Activated effector memory CD4-positive, alpha-beta T cell treated with Interleukin-2 at 50 U/mL for 16 hours (primary cell): ENCODE measurements at regions not wholly inside any gene's neighbourhood (a gene's known extent, or its start where the extent isn't known, plus 50 kb on each side); places are given as distances from the start of the nearest gene placed in this dataset.
A peak's percentile ranks its signal among the peaks of the same experiment; 100 is the strongest.

ENCODE experiments used
- DNase-seq: peaks from one replicate; pipeline ENCODE4 v3.0.0-alpha.2; 2020

DNA sequence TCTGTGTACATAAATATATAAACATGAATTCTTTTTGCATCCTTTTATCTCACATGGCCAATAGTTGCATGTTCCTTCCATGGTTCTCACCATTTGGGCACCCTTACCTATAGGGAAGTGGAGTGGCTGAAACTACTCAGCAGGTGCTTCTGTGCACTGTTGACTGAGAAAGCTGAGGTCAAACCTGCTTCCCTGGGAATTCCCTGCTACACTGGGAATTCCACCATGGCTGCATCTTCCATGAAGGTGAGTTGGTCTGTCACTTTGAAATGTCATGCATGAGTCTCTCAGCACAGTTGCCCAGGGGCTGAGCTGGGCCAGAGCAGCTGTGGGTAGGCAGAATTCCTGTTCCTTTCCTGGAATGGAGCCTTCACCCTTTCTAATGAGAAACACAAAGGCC is 193.8 kb upstream of the PRSS16 start:
- DNase-seq = no peak

DNA sequence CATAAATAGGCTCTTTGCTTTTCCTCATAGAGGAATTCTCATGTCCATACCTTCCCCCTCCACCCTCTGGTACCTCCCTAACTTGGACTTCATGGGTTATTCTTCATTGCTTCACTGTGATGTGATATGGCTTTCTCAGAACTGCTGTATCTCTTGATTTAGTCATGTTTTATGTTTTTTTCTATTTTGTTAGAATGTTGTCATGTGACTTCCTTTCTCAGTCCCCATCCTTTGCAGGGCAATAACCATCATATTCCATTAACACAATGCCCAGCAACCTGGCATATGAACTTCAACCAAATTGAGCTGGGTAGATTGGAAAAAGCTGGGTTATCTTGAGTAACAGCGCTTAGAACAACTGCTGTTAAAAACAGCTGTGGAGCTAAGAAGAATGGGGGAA is 190.9 kb upstream of the PRSS16 start:
- no peak for DNase-seq

DNA sequence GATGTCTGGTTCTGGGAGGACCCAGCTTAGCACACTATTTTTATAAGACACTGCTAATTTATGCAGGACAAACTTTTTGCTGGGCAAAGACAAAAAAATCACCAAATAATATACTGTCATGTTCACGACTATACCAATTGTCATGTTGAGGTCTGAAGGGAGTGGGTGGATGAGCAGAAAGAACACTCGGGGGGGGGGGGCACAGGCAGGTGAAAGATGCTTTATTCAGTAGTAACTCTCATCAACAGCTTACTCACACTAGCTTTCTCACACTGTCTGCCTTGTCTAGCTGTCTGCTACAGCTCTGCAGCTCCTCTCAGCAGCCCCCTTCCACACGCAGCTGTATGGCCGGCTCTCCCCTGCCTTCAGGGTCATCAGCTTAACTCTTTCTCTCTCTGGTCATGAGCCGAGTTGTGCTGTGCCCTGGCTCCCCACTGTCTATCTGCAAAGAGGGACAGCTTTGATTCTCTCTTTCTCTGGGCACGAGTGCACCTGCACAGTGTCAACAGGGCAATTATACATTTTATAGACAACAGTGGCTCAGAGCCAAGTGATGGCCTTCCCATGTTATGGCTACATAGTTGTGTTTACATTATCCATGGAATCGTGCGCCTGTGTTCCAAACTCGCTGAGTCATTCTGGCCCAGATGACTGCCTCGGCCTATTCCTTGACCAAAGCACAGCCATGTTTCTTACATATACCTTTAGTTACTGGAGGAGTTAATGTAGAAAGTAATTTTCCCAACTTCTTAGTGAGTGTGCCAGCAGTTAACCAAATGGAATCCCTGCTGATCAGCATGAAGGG is 187.7 kb upstream of the PRSS16 start:
- no peak for DNase-seq

DNA sequence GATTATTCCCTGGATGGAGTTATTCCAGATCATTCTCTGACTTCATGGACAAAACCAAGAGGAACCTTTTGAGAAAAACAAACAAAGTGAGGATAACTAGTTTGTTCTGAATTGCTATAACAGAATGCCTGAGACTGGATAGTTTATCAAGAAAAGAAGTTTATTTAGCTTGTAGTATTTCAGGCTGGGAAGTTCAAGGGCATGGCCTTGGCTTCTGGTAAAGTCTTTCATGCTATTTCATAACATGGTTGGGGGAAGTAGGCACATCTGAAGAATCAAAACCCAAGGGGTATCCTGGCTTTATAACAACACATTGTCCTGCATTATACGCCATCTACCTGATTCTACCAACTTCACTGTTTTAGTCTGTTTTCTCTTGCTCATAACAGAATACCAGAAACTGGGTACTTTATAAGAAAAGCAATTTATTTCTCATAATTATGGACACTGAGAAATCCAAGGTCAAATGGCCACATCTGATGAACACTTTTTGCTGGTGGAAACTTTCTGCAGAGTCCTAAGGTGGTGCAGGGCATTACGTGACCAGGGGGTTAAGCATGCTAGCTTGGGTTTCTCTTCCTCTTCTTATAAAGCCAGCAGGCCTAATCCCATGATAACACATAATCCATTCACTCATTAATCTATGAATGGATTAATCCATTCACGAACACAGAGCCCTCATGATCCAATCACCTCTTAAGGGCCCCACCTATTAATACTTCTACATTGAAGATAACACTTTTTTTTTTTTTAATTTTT is 186.1 kb upstream of the PRSS16 start:
- no peak for DNase-seq

DNA sequence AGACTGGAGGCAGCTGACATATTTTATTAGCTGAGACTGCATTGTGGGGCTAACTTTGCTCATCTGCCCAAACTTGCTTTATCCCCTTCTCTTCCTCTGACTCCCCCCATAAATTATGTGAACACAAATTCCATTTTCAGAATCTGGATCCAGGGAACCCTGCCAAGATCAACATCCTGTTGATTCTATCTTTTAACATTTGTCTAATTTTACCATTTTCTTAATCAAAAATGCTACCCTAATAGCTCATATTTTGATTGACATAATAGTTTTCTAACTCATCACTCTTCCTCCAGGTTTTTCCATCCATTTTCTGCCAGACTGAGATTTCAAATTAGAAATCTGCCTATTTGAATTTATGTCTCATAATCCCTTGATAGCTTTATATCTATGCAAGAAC is 184.7 kb upstream of the PRSS16 start:
- no peak for DNase-seq

DNA sequence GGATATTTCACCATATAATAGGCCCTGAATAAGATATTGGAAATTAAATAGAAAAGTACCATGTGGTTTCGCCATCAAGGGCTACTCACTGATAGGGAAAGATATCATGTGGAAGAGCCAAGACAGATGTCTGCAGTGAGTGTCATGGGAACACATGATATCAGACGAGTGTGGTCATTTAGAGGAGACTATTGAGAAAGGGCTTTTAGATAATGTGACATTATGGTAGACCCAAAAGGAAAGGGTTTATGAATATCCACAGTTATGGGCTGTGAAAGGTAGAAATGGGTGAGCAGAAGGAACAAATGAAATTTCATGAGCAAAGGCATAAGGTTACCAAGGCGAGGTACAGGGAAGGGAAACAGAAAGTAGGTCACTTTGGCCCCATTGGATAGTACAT is 182.3 kb upstream of the PRSS16 start:
- DNase-seq = no peak

DNA sequence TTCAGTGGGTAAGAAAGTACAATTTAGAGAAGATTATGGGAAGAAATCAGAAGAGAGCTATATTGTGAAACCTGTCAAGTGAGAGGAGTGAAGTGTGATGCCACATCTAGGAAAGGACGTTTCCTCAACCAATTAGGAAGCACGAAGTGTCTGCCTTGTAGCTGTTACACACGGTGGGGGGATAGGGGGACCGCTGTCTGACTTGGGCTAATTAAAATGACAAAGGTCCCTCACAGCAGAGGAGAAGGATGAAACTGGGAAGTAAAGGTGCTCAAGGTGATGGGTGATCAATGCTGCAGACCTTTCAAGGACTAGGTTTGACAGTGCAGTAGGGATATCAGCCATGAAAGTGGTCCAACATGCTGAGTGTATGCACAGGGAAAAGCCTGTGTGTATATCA is 181.1 kb upstream of the PRSS16 start:
- no peak for DNase-seq

DNA sequence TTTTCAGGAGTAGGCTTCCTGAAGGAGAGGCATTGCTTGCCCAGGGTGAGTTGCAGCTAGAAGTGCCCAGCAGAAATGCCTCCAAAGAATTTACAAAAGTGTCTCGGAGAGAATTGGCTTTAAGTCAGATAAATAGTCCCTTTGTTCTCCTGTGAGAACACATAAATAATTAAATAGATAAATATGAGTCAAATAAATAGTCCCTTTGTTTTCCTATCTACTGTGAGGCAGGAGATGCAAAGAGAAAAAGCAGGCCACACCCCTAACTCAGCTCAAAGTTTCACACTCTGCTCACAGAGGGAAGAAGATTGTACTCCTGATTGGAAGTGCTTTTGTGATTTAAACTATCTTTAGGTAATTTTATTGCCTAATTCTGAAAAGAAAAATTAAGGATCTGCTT is 180.7 kb upstream of the PRSS16 start:
- DNase-seq = no peak

DNA sequence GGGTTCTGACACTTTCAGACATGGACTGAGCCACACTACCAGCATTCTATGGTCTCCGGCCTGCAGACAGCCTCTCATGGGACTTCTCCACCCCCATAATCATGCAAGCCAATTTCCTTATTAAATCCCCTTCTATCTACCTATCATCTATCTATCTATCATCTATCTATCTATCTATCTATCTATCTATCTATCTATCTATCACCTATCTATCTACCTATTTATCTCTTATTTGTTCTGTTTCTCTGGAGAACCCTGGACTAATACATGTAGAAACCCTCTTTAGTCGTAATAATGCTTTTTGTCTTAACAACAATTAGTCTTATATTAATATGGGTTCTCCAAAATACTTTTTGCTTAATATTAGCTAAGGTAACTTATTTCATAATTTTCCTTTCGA is 174.1 kb upstream of the PRSS16 start:
- no peak for DNase-seq

DNA sequence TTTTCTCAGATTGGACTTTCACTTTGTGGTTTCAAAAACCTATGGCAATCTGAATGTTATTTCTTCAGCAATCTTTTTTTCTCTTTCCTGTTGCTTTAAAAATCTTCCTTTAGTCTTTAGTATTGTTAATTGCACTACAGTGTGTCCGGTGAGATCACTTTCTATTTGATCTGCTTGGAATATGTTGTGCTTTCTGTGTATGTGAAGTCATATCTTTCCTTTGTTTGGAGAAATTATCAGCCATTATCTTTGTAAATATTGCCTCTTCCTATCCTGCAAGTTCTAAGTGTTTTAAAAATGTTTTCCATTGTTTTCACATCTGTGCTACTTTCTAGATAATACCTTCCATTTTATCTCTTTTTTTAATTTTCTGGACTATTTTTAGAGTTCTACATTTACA is 171.4 kb upstream of the PRSS16 start:
- no peak for DNase-seq

DNA sequence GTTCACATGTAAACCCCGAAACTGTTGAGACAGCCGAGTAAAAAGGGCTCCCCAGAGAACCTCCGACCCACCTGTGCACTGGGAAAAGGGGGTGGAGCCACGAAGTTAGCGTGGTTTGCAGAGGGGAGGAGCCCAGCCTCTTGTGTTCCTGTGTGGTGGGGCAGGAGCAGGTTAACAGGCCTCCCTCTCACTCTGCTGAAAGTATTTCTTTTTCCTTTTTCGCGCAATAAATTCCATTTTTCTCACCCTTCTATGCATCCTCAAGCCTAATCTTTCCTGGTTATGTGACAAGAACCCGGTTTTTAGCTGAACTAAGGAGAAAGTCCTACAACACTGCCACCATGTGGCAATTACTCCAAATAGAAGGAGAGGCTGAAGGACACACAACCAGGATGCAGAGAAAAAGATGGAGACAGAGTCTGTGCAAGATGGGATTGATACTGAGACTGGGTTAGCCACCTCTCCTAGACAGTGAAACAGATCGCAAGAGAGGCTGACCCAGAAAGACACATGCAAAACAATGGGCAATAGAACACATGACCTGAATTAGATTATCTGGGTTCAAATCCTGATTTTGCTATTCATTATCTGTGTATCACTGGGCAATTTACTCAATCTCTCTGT is 168.7 kb upstream of the PRSS16 start:
- DNase-seq = peak; percentile 6

DNA sequence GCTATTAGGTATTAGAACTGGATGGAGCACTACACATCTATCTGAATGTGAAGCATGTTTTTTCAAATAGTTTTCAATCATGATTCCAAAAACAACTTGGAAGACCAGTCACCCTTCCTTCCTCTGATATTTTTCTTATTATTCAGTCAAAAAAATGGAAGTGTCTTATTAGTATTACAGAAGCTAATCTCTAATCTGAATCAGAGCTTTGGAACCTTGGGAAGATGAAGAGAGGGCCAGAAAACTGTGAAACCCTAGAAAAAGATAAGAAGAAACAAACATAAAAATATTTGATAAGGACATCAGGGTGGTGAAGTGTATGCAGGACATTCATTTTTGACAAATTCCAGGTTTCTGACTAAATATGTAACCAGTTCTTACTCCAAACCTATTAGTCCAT is 166.3 kb upstream of the PRSS16 start:
- DNase-seq = no peak

DNA sequence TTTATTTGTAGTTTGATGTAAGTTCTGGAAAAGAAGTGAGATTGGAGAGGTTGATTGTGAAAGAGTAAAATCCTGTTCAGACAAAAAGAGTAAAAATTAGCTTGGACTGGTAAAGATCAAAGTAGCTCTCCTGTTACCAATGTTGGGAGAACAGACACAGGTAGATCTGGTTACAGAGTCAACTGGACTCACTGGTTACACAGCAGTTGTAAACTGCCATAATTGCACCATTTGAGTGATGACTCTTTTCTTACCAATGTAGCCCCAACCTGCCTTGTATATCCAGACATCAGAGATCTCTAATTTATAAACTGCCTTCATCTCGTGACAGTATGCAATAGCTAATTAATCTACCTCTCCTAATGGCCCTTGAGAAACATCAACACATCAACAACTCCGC is 165.6 kb upstream of the PRSS16 start:
- DNase-seq = no peak

DNA sequence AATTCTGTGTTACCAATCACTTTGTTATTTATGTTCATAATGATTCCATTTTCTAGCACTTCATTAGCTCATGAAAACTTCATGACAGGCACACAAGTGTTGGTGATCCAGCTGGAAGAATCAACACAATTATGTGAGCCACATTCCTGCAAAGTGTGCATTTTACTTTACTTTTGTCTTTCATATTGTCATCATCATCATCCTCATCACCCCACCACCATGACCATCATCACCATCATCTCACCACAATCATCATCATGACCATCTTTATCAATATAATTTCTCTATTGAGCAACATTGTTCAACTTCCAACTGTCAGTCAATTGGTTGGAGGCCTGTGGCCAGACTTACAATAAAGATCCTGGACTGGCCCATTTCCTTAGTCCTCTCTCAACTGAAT is 159.4 kb upstream of the PRSS16 start:
- DNase-seq = no peak

DNA sequence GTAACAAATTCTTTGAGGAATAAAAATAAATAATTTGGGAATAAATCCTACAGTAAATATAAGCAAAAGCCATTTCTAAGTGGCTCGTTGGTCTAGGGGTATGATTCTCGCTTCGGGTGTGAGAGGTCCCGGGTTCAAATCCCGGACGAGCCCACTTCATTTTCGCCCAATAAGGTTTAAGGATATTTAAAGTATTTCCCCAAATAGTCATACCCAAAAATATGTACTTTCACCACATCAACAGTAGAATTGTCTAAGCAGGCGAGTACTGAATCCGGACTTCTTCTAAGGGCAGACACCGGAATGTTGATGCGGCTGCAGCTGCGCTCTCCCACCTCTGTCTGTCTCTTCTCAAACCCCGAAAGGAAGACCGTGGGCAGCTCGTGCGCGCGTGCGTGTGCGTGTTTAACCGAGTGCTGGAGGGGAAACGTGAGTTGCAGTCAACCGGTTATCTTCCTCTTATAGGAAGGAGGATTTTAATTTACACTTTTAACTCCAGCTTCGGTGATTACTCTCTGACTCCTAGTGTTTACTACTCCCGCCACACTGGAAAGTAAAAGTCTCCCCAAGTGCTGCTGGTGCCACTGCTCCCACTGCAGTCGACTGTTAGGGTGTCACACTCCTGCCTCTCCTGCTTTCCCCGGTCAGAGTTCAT is 155.7 kb upstream of the PRSS16 start:
- no peak for DNase-seq

DNA sequence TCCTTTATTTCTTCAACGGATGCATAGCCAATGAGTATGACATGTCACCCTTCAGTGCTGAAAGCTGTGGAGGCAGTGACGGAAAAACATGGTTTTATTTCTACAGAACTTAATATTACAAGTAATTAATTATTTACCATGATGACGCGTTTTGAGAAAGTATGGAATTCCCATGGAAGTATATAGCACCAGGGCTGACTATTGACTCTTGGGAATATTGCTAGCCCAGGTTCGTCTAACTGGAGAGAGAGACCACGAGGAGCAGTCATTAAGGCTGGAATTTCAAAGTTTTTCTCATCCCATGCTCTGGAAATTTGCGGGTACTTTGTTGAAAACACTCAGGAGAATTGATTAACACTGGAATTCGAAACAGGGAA is 155.2 kb upstream of the PRSS16 start:
- no peak for DNase-seq

DNA sequence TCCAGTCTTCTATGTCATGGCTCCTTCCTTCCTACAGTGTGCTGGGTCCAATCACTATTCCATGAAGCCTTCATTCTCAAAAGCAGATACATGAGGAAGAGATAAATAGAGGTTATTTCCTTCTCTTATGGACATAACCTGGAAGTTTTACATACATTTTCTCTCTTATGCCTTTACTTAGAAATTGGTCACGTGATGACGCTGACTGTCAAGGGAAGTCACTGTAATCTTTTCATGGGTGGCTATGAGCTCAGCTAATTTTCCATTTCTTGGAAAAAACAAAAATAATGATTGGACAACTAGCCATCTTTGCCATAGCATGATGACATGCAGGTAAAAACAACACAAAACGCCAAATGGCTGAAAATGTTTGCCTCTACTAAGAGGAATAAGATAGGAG is 151.6 kb upstream of the PRSS16 start:
- no peak for DNase-seq

DNA sequence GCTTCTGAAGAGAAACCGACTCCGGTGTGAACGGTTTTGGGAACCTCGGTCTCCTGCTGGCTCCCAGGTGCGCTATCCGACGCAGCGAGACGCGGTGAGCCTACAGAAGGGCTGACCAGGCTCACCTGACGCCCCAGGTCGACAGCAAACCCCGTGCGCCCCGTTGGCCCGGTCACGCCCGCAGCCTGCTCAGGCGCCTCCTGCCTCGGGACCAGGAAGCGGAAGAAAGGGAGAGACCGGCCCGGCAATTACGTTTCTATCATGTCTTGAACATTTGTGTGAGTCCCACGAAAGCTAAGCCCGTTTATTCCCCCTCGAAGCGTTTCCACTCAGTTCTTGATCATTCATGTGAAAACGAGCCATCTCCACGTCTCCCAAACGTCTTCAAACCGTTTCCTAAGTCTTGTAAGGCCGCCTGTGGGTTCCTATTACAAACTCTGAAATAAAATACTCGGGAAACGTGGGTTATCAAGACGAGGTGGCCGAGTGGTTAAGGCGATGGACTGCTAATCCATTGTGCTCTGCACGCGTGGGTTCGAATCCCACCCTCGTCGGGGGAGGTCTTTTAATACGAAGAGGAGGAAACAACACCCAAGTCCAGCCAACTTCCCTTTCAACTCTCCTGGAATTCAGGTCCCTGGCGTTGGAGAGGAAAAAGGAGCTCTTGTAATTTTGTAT is 150.5 kb upstream of the PRSS16 start:
- no peak for DNase-seq

DNA sequence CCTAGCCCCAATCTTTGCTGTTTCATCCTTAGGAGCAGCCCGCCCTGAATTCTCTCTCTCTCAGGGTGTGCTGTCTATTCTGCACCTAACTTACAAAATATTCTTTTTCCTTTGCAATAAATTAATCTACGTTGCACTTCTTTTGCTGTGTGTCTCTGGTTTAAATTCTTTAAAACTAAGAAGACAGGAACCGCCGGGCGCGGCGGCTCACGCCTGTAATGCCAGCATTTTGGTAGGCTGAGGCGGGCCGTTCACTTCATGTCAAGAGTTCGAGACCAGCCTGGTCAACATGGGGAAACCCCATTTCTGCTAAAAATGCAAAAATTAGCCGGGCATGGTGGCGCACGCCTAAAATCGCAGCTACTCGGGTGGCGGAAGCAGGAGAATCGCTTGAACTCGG is 148.5 kb upstream of the PRSS16 start:
- no peak for DNase-seq

DNA sequence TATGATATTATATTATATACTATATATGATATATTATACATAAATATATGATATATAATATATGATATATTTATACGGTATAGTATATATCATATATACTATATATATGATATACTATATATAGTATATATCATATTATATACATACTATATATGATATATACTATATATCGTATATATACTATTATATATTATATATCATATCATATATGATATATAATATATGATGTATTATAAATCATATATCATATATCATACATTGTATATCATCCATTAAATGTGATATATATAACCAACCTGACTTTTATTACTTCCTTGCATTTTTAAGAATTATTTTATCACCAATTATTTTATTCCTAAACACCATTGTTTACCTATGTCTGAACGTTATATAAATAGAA is 146.6 kb upstream of the PRSS16 start:
- DNase-seq = no peak

DNA sequence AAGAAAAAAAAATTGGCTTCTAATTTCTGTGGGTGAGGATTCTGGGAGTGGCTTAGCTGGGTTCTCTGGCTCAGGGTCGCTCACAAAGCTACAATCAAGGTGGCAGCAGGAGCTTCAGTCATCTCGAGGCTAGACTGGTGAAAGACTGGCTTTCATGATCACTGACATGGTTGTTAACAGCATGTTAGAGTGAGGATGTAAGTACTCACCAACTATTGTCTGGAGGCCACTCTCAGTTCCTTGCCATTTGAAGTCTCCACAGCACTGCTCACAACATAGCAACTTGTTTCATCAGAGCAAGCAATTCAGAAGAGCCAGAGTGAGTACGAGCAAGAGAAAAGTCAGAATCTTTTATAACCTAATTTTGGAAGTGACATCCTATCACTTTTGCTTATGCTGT is 145.7 kb upstream of the PRSS16 start:
- no peak for DNase-seq

DNA sequence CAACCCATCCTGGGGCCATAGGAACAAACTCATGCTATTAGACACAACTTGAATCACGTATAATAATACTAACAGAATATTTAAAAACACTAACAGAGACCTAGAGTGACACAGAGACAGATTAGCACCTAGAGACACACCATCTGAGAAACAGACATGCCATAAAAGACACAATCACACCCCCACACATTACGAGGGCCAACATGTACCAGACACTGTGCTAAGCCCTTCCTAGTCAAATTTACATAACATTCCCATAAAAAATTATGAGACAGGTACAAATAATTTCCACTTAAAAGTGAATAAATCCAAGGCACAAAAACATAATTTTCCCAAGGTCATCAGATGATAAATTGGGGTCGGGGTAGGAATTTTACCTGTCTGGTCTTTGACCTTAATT is 141.1 kb upstream of the PRSS16 start:
- no peak for DNase-seq

DNA sequence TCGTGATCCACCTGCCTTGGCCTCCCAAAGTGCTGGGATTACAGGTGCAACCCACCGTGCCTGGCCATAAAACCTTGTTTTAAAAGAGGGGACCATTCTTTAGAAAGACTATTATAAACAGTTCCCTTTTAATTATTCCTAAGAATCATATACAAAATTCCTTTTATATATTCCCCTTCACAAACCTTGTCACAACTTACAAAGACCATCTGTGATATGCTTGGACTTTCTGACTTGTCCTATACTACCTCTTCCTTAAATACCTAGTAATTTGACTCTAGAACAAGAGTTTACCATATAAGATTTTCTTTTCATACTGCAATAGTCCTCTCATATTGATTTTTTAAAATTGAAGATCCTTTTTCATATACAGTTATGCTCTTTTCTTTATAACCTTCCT is 135.8 kb upstream of the PRSS16 start:
- no peak for DNase-seq
